ENCODE measurements at regions not wholly inside any gene's neighbourhood (a gene's known extent, or its start where the extent isn't known, plus 50 kb on each side); places are given as distances from the start of the nearest gene placed in this dataset.

GRCh38 chr1:38781872-38782617, 77.5 kb downstream of the RRAGC start:
- Mint-ChIP-seq H3K27me3 (peaks cover 43% of the 10 kb centered on the region), H3K4me1 (ENCODE audit: low read depth) (no peaks in the 10 kb centered on the region), H3K36me3 (ENCODE audit: low read depth) (no peaks in the 10 kb centered on the region), H3K27ac (no peak overlapping the region), H3K9me3 (no peaks in the 10 kb centered on the region), H3K4me3 (no peak overlapping the region)
- CTCF ChIA-PET = no interaction called here
- POLR2A ChIA-PET = interaction anchor here (0.6 kb wide), 1 partner anchor 564 kb away, joined by 3 read pairs; no protein-coding TSS in a partner anchor
- DNase-seq (no peak), ATAC-seq (no peak)
- intact Hi-C loops (cut with micrococcal nuclease) = no loop called here
- no peak for TF ChIP-seq CTCF (IDR thresholded peaks at IDR 0.05)

GRCh38 chr1:38780133-38780532, 79.4 kb downstream of the RRAGC start:
- Mint-ChIP-seq H3K27me3 (peaks cover 36% of the 10 kb centered on the region), H3K4me1 (ENCODE audit: low read depth) (no peaks in the 10 kb centered on the region), H3K9me3 (no peaks in the 10 kb centered on the region), H3K36me3 (ENCODE audit: low read depth) (no peaks in the 10 kb centered on the region), H3K4me3 (no peak overlapping the region), H3K27ac (no peak overlapping the region)
- ChIA-PET POLR2A (no interaction called here), CTCF (no interaction called here)
- no peak for ATAC-seq
- intact Hi-C loops (cut with micrococcal nuclease) = no loop called here
- no peak for DNase-seq
- no peak for TF ChIP-seq CTCF (IDR thresholded peaks at IDR 0.05)

GRCh38 chr1:38779491-38779890, 80.1 kb downstream of the RRAGC start:
- Mint-ChIP-seq H3K9me3 (no peaks in the 10 kb centered on the region), H3K27me3 (peaks cover 33% of the 10 kb centered on the region), H3K27ac (no peak overlapping the region), H3K4me3 (no peak overlapping the region), H3K4me1 (ENCODE audit: low read depth) (no peaks in the 10 kb centered on the region), H3K36me3 (ENCODE audit: low read depth) (no peaks in the 10 kb centered on the region)
- no peak for TF ChIP-seq CTCF (IDR thresholded peaks at IDR 0.05)
- ChIA-PET CTCF (no interaction called here), POLR2A (no interaction called here)
- intact Hi-C loops (cut with micrococcal nuclease) = no loop called here
- ATAC-seq (no peak), DNase-seq (no peak)

- DNase-seq (no peak), ATAC-seq (no peak)
- H3K4me1 Mint-ChIP-seq (ENCODE audit: low read depth) = no peaks in the 10 kb centered on the region
- H3K27me3 Mint-ChIP-seq = peaks cover 25% of the 10 kb centered on the region
- no peaks in the 10 kb centered on the region for H3K36me3 Mint-ChIP-seq (ENCODE audit: low read depth)
- no peak overlapping the region for H3K4me3 Mint-ChIP-seq
- TF ChIP-seq CTCF (IDR thresholded peaks at IDR 0.05) = no peak
- intact Hi-C loops (cut with micrococcal nuclease) = no loop called here
- H3K27ac Mint-ChIP-seq = no peak overlapping the region
- ChIA-PET CTCF (interaction anchor here (0.6 kb wide), 1 partner anchor 230 kb away, joined by 3 read pairs; no protein-coding TSS in a partner anchor), POLR2A (no interaction called here)
- H3K9me3 Mint-ChIP-seq = no peaks in the 10 kb centered on the region
Measured at GRCh38 chr1:38778521-38778920, 81.1 kb downstream of the RRAGC start.

- Mint-ChIP-seq H3K4me3 (no peak overlapping the region), H3K27ac (no peak overlapping the region), H3K9me3 (no peaks in the 10 kb centered on the region), H3K27me3 (peaks cover 23% of the 10 kb centered on the region), H3K36me3 (ENCODE audit: low read depth) (no peaks in the 10 kb centered on the region), H3K4me1 (ENCODE audit: low read depth) (no peaks in the 10 kb centered on the region)
- no peak for DNase-seq
- no peak for ATAC-seq
- no peak for TF ChIP-seq CTCF (IDR thresholded peaks at IDR 0.05)
- intact Hi-C loops (cut with micrococcal nuclease) = no loop called here
- POLR2A ChIA-PET = no interaction called here
- CTCF ChIA-PET = interaction anchor here (0.6 kb wide), 1 partner anchor 231 kb away, joined by 3 read pairs; no protein-coding TSS in a partner anchor
Measured at GRCh38 chr1:38778051-38778450, 81.5 kb downstream of the RRAGC start.

Measured in activated CD8-positive, alpha-beta T cell treated with anti-CD3 and anti-CD28 coated beads for 36 hours (primary cell).